Ishikawa (cell line): ENCODE measurements at regions not wholly inside any gene's neighbourhood (a gene's known extent, or its start where the extent isn't known, plus 50 kb on each side); places are given as distances from the start of the nearest gene placed in this dataset.

Experiments
- CEBPB ChIP-seq: IDR thresholded peaks from 2 replicates; pipeline ENCODE4 v1.6.1; 2012
- CREB1 ChIP-seq: IDR thresholded peaks from 2 replicates; pipeline ENCODE4 v1.6.1; 2012; ENCODE audit warnings: low read depth
- EGR1 ChIP-seq: IDR thresholded peaks from 2 replicates; pipeline ENCODE4 v1.6.1; 2012
- EP300 ChIP-seq: IDR thresholded peaks from 2 replicates; pipeline ENCODE4 v1.6.1; 2012; ENCODE audit warnings: borderline replicate concordance
- FOXM1 ChIP-seq: IDR thresholded peaks from 2 replicates; pipeline ENCODE4 v1.6.1; 2012; ENCODE audit warnings: low read depth, borderline replicate concordance
- MAX ChIP-seq: IDR thresholded peaks from 2 replicates; pipeline ENCODE4 v1.6.1; 2012
- NFIC ChIP-seq: IDR thresholded peaks from 2 replicates; pipeline ENCODE4 v1.6.1; 2012
- RAD21 ChIP-seq: IDR thresholded peaks from 2 replicates; pipeline ENCODE4 v1.6.1; 2012; ENCODE audit warnings: low read depth
- REST ChIP-seq: IDR thresholded peaks from 2 replicates; pipeline ENCODE4 v1.6.1; 2012; ENCODE audit warnings: low read depth, mild to moderate bottlenecking
- TAF1 ChIP-seq: IDR thresholded peaks from 2 replicates; pipeline ENCODE4 v1.6.1; 2012; ENCODE audit warnings: low read depth, mild to moderate bottlenecking
- TCF12 ChIP-seq: IDR thresholded peaks from 2 replicates; pipeline ENCODE4 v1.6.1; 2012; ENCODE audit warnings: low read depth
- TEAD4 ChIP-seq: IDR thresholded peaks from 2 replicates; pipeline ENCODE4 v1.6.1; 2012
- USF1 ChIP-seq: IDR thresholded peaks from 2 replicates; pipeline ENCODE4 v1.6.1; 2012
- YY1 ChIP-seq: IDR thresholded peaks from 2 replicates; pipeline ENCODE4 v1.6.1; 2012; ENCODE audit warnings: low read depth
- ZBTB7A ChIP-seq: IDR thresholded peaks from 2 replicates; pipeline ENCODE4 v1.6.1; 2012; ENCODE audit warnings: low read depth

DNA sequence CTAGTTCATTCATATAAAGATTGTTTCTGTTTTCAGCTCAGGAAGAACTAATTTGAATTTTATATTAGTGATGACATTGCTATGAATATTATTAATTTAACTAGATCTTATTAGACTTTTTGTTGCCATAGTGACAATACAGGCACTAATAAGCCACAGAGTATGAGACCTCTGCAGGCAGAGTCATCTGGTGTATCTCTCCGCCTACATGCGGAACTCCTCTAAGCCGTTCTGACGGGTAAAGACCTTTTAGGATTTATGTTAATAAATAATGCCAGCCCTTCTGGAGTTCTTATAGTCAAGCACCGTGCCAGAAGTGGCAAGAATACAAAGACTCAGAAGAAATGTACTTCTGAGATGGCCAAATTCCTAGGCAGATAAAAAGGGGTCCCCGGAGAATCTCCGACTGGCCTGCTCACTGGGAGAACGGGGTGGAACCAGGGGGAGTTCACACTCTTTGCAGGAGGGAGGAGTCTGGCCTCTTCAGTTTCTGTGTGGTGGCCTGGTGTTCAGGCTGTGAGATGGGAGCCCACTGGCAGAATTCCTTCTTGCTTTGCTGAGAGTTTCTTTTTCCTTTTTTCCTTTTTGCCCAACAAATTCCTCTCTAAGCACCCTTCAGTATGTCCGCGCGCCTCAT is 85.1 kb upstream of the IL12B start:
- TF ChIP-seq TCF12 (no peak), ZBTB7A (no peak), REST (no peak), NFIC (no peak), EGR1 (no peak), FOXM1 (no peak), YY1 (no peak)

- TF ChIP-seq CREB1 (no peak), MAX (no peak), YY1 (no peak), FOXM1 (no peak), TCF12 (no peak)
These were observed 86.2 kb upstream of the IL12B start for GRCh38 chr5:159416438-159416837.

DNA sequence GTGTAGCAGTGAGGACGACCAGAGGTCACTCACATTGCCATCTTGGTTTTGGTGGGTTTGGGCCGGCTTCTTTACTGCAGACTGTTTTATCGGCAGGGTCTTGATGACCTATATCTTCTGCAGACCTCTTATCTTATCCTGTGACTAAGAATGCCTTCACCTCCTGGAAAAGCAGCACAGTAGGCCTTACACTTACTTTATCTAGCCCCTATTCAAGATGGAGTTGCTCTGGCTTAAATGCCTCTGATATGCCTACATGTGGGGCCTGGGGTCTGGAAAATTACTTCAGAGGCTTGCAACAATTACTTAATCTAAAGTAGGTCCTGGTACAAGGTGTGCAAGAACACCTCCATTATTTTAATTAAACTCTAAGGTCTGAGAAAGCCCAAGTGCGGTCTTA is 86.9 kb upstream of the IL12B start:
- TF ChIP-seq NFIC (no peak), TEAD4 (no peak), TAF1 (no peak), CEBPB (no peak), FOXM1 (no peak), ZBTB7A (no peak), YY1 (no peak), EGR1 (no peak), RAD21 (no peak), USF1 (no peak), CREB1 (no peak), TCF12 (no peak), REST (no peak), MAX (no peak), EP300 (no peak)

DNA sequence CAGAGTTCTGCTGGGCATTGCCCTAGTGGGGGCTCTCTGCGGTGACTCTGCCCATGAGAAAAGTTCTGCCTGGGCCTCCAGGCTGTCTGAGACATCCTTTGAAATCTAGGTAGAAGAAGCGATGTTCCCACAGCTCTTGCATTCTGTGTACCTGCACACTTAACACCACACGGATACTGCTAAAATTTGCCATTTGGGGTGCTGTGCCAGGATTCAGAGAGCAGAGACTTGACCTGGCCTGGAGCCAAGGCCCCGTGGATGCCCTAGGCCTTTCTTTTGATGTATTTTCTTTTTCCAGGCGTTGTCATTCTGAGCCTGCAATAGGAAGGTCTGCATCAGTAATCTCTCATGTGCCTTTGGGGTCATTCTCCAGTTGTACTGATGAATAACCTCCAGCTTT is 89.3 kb upstream of the IL12B start:
- no peak for TF ChIP-seq TCF12
- TF ChIP-seq RAD21, result no peak
- TF ChIP-seq NFIC, result peak; percentile 15; the same call in 1 of the 2 replicates
- TF ChIP-seq MAX, result no peak
- TF ChIP-seq TAF1, result no peak

DNA sequence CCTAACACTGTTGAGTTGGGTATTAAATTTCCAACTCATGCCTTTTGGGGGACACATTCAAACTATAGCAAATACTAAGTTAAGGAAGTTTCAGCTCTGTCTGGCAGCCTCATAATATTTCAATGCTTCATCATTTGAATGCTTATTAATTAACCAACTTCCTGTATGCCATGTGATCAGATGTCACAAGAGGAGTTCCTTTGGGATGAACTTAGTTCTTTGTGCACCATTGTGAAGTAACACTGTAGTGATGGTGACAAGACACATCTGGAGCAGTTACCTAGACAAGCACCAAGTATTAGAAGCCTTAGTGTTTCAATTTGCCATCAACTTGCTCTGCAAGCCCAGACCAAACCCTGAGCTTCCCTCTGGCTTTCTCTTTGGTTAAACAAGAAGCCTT is 90.7 kb upstream of the IL12B start:
- TF ChIP-seq CREB1, result no peak

DNA sequence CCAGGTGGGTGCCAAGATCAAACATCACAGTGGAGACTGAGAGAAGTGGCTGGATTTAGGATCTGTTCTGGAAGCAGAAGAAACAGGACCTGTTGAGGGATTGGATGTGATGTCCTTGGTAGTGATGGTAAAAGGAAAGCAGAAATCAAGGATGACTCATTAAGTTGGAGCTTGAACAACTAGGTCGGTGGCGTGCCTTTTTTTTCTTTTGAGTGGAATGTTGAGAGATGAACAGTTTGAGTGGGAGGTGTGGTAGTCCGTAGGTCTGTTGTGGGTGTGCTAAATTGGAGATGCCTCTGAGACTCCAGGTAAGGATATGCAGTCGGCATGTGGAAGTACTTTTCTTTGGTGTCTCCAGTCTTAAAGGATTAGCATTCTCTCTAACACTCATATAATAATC is 92.1 kb upstream of the IL12B start:
- TF ChIP-seq TEAD4 (no peak), FOXM1 (no peak), MAX (no peak), REST (no peak), CREB1 (no peak), CEBPB (no peak), USF1 (no peak), TCF12 (no peak)
